GM10266 (cell line): ENCODE measurements at regions not wholly inside any gene's neighbourhood (a gene's known extent, or its start where the extent isn't known, plus 50 kb on each side); places are given as distances from the start of the nearest gene placed in this dataset.

Experiments
- DNase-seq: peaks from one replicate; pipeline ENCODE4 v3.0.0; 2012; ENCODE audit errors: extremely low spot score
- TF ChIP-seq, protein P1 (sequence below): IDR thresholded peaks from 2 replicates; pipeline ENCODE4 v1.5.1; 2012; ENCODE audit warnings: mild to moderate bottlenecking, low read depth; ENCODE audit not compliant: control insufficient read depth, insufficient read depth; ENCODE audit errors: missing control alignments

DNA sequence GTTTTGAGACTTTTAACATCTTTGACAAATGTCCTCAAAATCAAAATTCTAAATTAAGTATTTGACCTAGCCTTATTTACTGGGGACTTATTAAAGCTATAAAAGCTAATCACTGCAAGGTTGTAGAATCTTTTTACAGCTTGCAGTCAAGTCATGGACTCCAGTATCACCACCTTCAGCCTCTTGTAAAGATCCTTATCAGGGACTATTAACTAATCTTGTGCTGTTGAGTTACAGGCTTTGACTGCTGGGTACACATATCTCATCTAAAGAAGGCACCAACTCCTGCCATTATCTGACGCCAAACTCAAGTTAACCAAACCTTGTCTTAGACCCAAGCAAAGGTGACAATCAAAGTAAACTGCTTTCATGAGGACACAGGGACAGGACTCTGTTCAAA is 621.0 kb upstream of the IGFBP3 start:
- TF ChIP-seq, protein P1, sequence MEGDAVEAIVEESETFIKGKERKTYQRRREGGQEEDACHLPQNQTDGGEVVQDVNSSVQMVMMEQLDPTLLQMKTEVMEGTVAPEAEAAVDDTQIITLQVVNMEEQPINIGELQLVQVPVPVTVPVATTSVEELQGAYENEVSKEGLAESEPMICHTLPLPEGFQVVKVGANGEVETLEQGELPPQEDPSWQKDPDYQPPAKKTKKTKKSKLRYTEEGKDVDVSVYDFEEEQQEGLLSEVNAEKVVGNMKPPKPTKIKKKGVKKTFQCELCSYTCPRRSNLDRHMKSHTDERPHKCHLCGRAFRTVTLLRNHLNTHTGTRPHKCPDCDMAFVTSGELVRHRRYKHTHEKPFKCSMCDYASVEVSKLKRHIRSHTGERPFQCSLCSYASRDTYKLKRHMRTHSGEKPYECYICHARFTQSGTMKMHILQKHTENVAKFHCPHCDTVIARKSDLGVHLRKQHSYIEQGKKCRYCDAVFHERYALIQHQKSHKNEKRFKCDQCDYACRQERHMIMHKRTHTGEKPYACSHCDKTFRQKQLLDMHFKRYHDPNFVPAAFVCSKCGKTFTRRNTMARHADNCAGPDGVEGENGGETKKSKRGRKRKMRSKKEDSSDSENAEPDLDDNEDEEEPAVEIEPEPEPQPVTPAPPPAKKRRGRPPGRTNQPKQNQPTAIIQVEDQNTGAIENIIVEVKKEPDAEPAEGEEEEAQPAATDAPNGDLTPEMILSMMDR: no peak
- DNase-seq: no peak

DNA sequence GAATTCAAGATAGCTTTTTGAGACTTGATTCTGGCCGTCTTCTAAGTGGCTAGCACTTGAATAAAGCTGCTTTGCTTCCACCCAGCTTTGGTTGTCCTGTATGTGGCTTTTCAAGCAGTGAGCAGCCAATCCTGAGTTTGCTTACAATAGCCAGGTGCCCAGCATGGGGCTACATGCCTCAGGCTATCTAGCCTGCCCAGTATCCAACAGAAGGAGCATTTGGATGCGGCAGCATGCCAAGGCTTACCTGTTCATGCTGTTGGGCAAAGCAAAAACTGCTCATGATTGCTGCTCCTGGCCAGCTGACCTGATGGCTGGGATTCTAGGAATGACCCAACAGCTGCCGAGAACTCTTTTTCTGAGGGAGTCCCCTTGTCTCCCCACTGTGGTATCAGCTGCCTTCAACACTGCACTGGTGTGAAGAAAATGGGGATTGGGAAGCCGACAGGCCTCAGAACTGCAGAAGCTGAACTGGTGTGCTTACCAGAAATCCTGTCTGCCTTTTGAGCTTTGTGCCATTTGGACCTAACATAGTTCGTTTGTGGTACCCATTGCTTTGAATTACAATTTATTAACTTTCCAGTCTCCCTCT is 618.9 kb upstream of the IGFBP3 start:
- TF ChIP-seq, protein P1: no peak
- no peak for DNase-seq

DNA sequence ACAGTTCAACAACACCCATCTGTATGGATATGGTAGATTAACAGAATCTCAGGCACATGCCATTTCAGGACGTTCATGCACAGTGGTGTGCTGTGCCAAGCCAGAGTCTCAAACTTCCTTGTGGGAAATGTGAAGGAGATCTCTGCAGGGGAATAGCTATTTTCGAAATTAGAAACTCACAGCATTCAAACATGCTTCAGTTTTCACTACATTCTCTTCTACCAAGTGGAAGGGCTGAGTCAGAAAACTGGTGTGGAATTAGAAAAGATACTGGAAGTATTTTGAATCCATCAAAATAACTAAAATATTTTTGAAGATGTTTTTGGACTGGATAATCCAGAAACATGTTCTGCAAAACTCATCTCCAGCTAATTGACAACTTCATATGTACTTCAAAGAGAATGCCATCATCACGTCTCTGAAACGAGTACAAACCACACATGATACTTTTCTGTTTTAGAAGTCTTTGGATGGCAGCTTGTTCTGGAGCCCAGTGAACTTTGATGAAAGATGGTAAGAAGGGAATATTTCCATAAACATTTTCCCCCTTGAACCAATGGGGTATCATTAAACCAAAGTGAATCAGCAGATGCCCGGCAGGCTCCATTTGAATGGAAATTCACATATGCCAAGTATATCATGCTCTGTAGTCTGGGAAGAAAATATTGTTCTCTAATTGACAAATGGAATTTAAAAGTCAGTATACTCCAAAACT is 616.3 kb upstream of the IGFBP3 start:
- DNase-seq: no peak
- TF ChIP-seq, protein P1: no peak

DNA sequence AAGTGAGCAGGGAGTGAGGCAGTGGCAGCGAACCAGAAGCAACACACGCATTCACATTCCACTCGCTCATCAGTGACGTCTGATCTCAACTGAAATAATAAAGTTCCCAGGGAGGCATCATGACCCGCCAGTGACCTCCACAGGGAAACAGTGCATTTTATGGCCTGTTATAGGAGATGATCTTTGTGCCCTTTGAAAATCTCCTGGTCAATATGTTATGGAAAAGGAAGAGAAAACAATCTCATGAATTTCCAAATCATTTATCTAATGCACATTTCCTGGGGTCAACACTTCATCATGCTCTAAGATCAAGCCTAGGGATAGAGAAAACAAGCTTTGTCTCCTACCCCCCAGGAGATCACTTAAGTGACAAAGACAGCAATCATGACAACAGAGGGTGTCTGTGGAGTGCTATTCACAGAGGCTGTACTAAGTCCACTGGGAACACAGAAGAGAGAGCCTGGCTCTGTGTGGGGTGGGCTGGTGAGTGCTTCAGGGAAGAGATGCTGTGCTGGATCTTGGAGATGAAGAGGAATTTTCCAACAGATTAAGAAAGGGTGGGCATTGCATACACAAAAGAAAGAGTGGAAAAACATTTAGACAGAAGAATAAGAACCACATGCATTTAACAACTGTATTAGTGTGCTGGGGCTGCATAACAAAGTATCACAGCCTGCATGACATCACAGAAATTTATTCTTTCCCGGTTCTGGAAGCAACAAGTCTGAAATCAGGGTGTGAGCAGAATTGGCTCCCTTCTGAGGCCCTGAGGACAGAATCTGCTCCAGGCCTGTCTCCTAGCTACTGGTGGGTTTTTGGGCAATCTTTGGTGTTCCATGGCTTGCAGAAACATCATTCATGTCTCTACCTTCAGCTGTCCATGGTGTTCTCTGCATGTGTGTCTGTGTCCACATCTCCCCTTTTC is 613.9 kb upstream of the IGFBP3 start:
- DNase-seq: no peak

DNA sequence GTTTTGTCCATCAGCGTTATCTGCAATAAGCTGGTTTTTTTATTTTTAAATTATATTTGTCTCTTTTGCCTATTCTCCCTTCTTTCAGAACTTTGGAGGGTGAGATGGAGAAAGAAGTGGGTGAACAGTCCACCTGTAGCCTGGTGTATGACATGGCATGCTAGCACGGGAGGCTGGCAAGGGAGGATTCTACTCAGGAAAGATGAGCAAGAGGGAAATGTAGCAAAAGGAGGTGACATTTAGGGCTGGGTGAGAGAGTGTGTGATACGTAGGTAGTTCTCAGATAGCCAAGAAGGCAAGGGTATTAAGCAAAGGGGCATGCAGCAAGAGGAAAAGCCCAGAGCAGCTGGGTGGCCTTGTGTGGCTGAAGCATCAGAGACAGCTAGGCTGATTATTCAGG is 612.9 kb upstream of the IGFBP3 start:
- TF ChIP-seq, protein P1: no peak
- no peak for DNase-seq

More for the DNA sequence above, 613.9 kb upstream of the IGFBP3 start:
- TF ChIP-seq, protein P1: no peak

DNA sequence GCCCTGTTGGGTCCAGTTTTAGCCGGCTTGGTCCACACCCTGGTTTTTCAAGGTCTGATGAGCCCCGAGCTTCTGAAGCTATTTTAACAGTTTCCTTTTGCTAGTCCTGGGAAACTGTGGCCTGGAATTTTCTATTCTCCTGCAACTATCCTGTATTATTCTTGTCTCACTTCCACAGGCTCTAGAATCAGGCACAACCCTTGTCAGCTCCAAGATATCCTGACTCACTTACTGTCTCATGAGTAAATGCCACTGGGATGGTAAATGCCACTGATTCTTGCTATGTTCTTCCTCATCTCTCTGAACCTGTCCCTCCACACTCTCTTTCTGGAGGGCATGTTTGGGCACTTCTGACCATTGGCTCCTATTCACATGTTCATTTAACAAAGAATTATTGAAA is 611.5 kb upstream of the IGFBP3 start:
- no peak for DNase-seq
- TF ChIP-seq, protein P1: no peak
